Loucy (cell line): ENCODE measurements at regions not wholly inside any gene's neighbourhood (a gene's known extent, or its start where the extent isn't known, plus 50 kb on each side); places are given as distances from the start of the nearest gene placed in this dataset.
A peak's percentile ranks its signal among the peaks of the same experiment; 100 is the strongest.

Experiments
- H2AFZ ChIP-seq: fragments of 200-600 bp; sonication (generic); 2 replicates; pipeline ENCODE4 v1.6.0; 2016; ENCODE audit warnings: antibody characterized with exemption, mild to moderate bottlenecking, low read length, moderate library complexity
- H3F3A ChIP-seq: fragments of 200-600 bp; 2 replicates; pipeline ENCODE4 v1.6.0; 2016; ENCODE audit warnings: antibody characterized with exemption, low read depth, mild to moderate bottlenecking
- H3K27me3 ChIP-seq: fragments of 200-600 bp; sonication (generic); 2 replicates; pipeline ENCODE4 v1.6.1; 2014; ENCODE audit warnings: low read length, mild to moderate bottlenecking; ENCODE audit not compliant: insufficient read depth, poor library complexity, severe bottlenecking
- H3K36me3 ChIP-seq: fragments of 200-600 bp; sonication (generic); 2 replicates; pipeline ENCODE4 v1.6.1; 2016; ENCODE audit warnings: low read length; ENCODE audit not compliant: insufficient read depth
- H3K4me1 ChIP-seq: fragments of 200-600 bp; sonication (generic); 2 replicates; pipeline ENCODE4 v1.5.1; 2014; ENCODE audit warnings: low read length, mild to moderate bottlenecking; ENCODE audit not compliant: insufficient read depth, poor library complexity, severe bottlenecking
- H3K4me2 ChIP-seq: fragments of 200-600 bp; sonication (generic); 2 replicates; pipeline ENCODE4 v1.6.0; 2014; ENCODE audit warnings: antibody characterized with exemption, low read length, low read depth, mild to moderate bottlenecking; ENCODE audit not compliant: poor library complexity, severe bottlenecking
- H3K4me3 ChIP-seq: fragments of 200-600 bp; sonication (generic); 2 replicates; pipeline ENCODE4 v1.5.1; 2014; ENCODE audit warnings: low read length, mild to moderate bottlenecking, mixed read lengths; ENCODE audit not compliant: poor library complexity, severe bottlenecking
- H3K79me2 ChIP-seq: fragments of 200-600 bp; sonication (generic); 2 replicates; pipeline ENCODE4 v1.6.1; 2014; ENCODE audit warnings: low read length; ENCODE audit not compliant: insufficient read depth
- H3K9ac ChIP-seq: fragments of 200-600 bp; sonication (generic); 2 replicates; pipeline ENCODE4 v1.6.0; 2014; ENCODE audit warnings: mild to moderate bottlenecking, low read depth, low read length, moderate library complexity; ENCODE audit not compliant: poor library complexity, severe bottlenecking
- H3K9me2 ChIP-seq: fragments of 200-600 bp; sonication (generic); replicated peaks from 2 replicates; pipeline ENCODE4 v1.6.1; 2016; ENCODE audit warnings: low read depth, low read length, mixed read lengths
- H3K9me3 ChIP-seq: fragments of 200-600 bp; sonication (generic); 2 replicates; pipeline ENCODE4 v1.6.1; 2014; ENCODE audit warnings: mild to moderate bottlenecking, antibody characterized with exemption, low read length, low read depth; ENCODE audit not compliant: insufficient read depth
- H4K20me1 ChIP-seq: fragments of 200-600 bp; sonication (generic); 2 replicates; pipeline ENCODE4 v1.6.0; 2014; ENCODE audit warnings: antibody characterized with exemption, low read length, mild to moderate bottlenecking; ENCODE audit not compliant: insufficient read depth, poor library complexity, severe bottlenecking
- EZH2phosphoT487 ChIP-seq: fragments of 200-600 bp; IDR thresholded peaks from 2 replicates; pipeline ENCODE4 v1.6.1; 2018; ENCODE audit warnings: antibody characterized with exemption, mild to moderate bottlenecking, moderate library complexity, borderline replicate concordance
- TF ChIP-seq, protein P1 (sequence below): fragments of 200-600 bp; sonication (generic); conservative IDR thresholded peaks from 2 replicates; pipeline ENCODE4 v1.5.1; 2014; ENCODE audit warnings: mild to moderate bottlenecking, antibody characterized with exemption, low read length

DNA sequence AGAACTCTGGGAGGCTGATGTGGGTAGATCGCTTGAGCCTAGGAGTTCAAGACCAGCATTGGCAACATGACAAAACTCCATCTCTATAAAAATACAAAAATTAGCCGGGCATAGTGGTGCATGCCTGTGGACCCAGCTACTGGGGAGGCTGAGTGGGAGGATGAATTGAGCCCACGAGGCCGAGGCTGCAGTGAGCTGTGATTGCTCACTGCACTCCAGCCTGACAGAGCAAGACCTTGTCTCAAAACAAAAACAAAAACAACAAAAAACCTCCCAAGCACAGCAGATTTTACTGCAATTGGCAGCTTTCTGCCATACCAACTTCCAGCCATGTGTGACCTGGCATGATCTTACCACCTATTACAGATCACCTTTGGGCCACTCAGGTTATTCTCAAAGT is 57.7 kb upstream of the LRPPRC start:
- H3K79me2 ChIP-seq: no peaks in the 10 kb centered on the region
- TF ChIP-seq EZH2phosphoT487: no peak
- TF ChIP-seq, protein P1, sequence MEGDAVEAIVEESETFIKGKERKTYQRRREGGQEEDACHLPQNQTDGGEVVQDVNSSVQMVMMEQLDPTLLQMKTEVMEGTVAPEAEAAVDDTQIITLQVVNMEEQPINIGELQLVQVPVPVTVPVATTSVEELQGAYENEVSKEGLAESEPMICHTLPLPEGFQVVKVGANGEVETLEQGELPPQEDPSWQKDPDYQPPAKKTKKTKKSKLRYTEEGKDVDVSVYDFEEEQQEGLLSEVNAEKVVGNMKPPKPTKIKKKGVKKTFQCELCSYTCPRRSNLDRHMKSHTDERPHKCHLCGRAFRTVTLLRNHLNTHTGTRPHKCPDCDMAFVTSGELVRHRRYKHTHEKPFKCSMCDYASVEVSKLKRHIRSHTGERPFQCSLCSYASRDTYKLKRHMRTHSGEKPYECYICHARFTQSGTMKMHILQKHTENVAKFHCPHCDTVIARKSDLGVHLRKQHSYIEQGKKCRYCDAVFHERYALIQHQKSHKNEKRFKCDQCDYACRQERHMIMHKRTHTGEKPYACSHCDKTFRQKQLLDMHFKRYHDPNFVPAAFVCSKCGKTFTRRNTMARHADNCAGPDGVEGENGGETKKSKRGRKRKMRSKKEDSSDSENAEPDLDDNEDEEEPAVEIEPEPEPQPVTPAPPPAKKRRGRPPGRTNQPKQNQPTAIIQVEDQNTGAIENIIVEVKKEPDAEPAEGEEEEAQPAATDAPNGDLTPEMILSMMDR: no peak
- H3K9ac ChIP-seq: no peak overlapping the region
- H3K4me1 ChIP-seq: peaks cover 10% of the 10 kb centered on the region
- H3K9me2 ChIP-seq: no peaks in the 10 kb centered on the region
- H3K4me3 ChIP-seq: no peak overlapping the region
- H3F3A ChIP-seq: no peaks in the 10 kb centered on the region
- no peak overlapping the region for H2AFZ ChIP-seq
- no peaks in the 10 kb centered on the region for H3K27me3 ChIP-seq
- H4K20me1 ChIP-seq: no peaks in the 10 kb centered on the region
- no peaks in the 10 kb centered on the region for H3K36me3 ChIP-seq
- no peaks in the 10 kb centered on the region for H3K9me3 ChIP-seq
- no peak overlapping the region for H3K4me2 ChIP-seq

DNA sequence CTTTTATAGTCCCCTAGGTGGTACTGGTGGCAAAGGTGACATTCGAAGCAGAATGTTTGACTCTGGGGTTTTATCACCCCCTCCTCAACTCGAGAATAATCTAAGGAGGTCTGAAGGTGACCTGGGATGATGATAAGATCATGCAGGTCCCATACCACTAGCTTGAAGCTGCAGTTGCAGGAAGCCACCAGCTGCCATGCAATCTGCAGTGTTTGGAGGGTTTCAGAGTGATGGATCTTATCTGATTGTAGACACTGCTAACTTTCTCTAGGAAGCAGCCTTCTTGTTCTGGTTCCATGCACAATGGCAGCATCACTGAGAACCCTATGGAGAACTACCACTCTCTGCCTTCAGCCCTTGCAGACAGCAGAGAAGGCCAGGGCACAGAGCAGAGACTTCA is 59.4 kb upstream of the LRPPRC start:
- Histone ChIP-seq H3K36me3 (no peaks in the 10 kb centered on the region), H3F3A (no peaks in the 10 kb centered on the region), H3K9me3 (no peaks in the 10 kb centered on the region), H3K4me3 (no peak overlapping the region), H3K4me1 (peaks cover 10% of the 10 kb centered on the region), H3K79me2 (no peaks in the 10 kb centered on the region), H3K9ac (no peak overlapping the region), H4K20me1 (no peaks in the 10 kb centered on the region), H3K9me2 (no peaks in the 10 kb centered on the region), H2AFZ (no peak overlapping the region), H3K27me3 (no peaks in the 10 kb centered on the region), H3K4me2 (peak overlapping the region; percentile 26)
- TF ChIP-seq, protein P1: peak; percentile 43
- TF ChIP-seq EZH2phosphoT487: no peak

DNA sequence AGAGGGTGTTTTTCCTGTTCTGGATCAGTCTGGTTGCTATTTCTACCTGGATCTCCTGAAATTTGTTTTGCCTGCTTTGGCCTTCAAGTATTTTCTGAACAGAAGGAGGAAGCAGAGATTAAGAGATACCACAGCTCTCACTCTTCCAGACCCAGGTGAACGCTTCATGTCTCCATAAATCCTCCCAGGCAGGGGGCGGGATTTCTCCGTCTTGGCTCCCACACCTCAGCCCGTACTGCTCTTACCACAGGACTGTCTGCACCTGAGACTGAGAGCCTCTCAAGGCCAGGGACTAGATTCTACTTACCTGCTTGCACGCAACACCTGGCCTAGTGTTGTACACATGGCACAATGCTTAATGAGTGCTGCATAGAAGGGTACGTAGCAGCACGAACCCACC is 59.9 kb upstream of the LRPPRC start:
- Histone ChIP-seq H3K4me2 (peak overlapping the region; percentile 26), H3K27me3 (no peaks in the 10 kb centered on the region), H2AFZ (no peak overlapping the region), H3K79me2 (no peaks in the 10 kb centered on the region), H3K4me3 (no peak overlapping the region), H3K9me3 (no peaks in the 10 kb centered on the region), H3K4me1 (peaks cover 10% of the 10 kb centered on the region), H4K20me1 (no peaks in the 10 kb centered on the region), H3K9ac (no peak overlapping the region), H3F3A (no peaks in the 10 kb centered on the region), H3K9me2 (no peaks in the 10 kb centered on the region), H3K36me3 (no peaks in the 10 kb centered on the region)
- TF ChIP-seq, protein P1: no peak
- TF ChIP-seq EZH2phosphoT487: no peak
